ENCODE measurements at regions not wholly inside any gene's neighbourhood (a gene's known extent, or its start where the extent isn't known, plus 50 kb on each side); places are given as distances from the start of the nearest gene placed in this dataset.
"Not testable (repeated sequence)": the region's sequence is repeated elsewhere in the genome, so short reads cannot be mapped to it uniquely, and the experiment has no call there.

DNA sequence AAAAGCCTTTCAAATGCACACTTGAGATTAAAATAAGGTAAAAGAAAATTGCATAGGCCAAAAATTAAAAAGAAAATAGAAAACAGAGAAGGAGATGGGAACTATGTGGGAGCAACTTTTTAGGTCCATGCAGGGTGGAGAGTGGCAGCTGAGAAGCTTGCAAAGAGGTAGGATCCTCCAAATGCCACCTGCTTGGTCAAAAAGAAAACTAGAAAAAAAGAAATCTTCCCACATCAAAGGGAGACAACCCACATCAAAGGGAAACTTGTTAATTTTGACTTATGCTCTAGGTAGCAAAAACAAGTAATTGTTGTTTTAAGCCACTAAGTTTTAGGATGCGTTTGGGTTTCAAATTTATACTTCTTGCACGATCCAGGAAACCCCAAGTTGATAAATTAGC is 342.9 kb downstream of the IL20RB start:
- DNase-seq = no peak

DNA sequence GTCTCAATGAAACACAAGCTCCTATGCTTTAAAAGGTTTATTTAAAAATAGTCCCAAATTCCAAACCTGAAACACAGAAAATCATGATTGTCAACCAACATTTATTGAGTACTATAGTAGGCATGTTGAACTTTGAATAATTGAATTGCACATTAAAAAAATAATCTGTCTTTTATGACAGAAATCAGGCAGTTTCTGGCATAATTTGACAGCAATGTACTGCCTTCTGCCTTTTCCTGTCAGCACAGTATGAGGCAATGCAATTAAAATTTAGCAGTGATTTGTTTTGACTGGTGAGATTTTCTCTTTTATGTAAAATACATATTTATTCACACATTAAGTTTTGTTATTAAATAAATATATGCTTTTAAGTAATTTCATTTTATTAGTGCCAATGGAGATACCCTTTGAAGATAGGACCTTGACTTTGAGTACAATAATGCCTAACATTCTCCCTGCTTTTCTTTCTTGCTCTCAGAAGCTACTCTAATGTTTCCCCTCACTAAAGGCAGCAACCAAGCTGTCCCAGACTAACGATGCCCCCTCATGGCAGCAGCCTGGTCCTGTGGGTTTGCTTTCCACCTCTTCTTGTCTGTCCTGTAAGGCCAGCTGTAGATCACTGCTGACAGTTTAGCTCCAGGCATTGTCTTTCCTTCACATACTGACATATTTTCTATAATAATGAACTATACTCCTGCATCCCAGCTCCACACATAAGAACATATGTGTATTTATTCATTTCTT is 346.7 kb downstream of the IL20RB start:
- DNase-seq = no peak

DNA sequence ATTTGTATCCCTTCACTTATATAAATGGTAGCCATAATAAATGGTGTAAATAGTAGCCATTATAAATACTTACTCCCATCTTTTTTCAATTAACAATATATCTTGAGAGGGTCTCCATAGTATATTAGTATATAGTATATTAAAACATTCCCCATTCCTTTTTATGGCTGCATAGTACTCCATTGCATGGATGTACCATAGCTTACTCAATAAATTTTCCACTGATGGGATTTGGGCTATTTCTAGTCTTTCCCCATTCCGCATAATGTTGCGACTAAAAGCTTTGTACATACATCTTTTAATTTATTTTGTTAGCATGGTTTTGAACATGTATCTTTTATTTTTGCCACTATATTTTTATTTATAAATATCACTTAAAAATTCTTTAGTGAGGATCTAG is 366.3 kb downstream of the IL20RB start:
- DNase-seq = no peak

DNA sequence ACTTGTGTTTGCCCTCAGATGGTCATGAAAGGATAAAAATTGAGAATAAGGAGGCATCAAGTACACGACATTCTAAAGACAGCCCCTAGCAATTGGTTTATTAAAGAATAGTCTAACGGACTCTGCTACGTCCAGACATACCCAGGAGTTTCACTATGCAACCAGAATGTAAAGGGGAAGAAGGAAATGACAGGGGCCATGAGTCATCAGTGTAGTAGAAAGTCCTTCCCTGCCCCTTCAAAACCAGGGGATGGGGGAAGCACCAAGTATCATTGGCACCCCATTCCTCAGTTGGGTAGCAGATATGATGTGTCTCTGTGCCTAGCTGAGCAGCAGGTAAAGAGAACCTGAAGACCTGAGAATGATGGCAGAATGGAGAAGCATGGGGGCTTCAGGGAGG is 367.4 kb downstream of the IL20RB start:
- no peak for DNase-seq

DNA sequence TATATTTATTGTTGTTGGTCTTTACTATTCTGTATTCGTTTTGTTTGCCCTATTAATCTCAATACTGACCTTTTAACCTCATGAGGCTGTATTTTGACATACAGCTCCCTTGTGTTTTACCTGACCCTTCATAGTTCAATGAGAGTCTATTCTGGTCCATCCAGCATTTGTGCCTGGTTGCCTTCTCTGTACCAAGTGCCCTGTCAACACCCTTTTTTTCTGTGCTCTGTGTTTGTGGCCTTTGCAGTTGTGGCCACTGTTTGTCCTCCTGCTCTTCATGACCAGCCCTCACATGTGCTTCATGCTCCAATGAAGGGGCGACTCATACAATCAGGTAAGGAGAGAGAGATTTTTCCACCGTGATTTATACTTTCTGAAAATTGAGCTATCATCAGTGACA is 368.2 kb downstream of the IL20RB start:
- DNase-seq = no peak

DNA sequence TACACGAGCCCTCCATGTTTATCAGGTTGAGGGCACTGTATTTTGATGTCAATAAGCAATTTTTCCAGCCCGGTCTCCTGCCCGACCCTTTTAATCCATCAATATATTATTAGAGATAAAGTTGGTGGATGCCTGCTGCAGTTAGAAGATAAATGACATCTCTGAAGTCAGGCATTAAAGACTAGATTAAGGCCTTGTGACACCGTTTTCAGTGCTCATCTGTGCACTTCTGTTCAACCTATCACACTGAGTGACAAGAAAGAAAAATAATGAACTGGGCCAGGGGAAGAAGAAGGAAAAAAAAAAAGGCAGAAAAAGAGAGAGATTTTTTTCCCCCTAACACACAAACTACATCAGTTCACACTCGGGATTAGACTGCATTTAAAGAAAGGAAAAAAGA is 371.8 kb downstream of the IL20RB start:
- no peak for DNase-seq

DNA sequence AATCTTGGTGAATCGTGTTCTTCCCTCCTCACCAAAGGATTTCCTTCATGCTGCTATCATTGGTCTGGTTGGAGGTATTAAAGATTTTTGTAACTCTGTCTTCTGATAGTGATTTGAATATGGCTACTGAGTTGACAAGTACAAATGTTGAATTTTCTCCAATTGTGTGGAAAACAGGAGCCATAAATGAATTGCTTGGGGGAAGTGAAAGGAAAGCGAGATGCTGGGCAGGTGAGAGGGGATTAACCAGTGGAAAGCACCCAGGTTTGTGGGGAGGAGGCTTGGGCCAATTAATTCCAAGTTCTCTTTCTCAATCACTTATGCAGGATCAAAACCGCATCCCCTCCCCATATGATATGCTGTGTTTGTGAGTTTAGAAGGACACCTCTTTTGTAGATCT is 372.5 kb downstream of the IL20RB start:
- DNase-seq = no peak

DNA sequence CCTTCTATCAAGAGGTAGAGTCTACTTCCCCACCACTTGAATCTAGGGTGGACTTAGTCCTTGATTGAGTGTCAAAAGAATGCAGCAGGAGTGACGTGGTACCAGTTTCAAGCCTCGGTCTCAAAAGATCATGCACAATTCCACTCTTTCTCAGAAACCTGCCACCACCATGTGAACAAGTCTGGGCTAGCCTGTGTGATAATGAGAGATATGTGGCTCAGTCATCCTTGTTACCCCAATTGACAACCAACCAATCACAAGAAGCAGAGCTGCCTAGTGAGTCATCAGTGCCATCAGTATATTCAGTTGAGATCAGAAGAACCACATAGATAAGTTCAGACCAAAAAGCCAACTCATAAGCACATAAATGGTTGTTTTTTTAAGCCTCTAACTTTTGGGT is 374.5 kb downstream of the IL20RB start:
- DNase-seq = no peak

DNA sequence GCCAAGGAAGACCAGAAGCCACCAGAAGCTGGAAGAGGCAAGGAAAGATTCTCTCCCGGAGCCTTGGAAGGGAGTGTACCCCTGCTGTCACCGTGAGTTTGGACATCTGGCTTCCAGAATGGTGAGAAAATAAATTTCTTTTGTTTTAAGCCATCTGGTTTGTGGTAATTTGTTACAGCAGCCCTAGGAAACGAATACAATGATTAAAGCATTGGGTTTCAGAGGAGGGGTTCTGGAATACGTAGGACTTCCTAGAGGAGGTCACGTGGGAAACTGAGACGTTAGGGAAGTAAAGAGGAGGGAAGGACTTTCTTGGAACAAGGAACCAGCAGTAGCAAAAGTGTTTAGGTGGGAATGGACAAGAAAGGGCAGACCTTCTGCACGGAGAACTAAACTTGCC is 377.7 kb downstream of the IL20RB start:
- DNase-seq = no peak

DNA sequence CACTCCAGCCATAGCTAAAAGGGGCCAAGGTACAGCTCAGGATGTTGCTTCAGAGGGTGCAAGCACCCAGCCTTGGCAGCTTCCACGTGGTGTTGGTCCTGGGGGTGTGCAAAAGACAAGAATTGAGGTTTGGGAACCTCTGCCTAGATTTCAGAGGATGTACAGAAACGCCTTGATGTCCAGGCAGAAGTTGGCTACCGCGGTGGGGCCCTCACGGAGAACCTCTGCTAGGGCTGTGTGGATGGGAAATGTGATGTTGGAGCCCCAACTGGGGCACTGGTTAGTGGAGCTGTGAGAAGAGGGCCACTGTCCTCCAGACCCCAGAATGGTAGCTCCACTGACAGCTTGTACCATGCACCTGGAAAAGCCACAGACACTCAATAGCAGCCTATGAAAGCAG is 380.6 kb downstream of the IL20RB start:
- not testable (repeated sequence) for DNase-seq

DNA sequence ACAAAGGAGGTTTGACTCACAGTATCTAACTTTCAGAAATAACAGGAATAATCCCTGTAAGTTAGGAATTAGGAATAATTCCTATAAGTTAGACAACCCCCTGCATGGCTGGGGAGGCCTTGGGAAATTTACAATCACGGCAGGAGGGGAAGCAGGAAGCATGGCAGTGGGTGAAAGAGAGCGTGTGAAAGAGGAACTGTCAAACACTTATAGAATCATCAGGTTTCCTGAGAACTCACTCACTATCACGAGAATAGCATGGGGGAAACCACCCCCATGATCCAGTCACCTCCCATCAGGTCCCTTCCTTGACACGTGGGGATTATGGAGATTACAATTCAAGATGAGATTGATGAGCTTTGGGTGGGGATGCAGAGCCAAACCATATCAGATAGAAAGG is 385.5 kb downstream of the IL20RB start:
- DNase-seq = no peak

DNA sequence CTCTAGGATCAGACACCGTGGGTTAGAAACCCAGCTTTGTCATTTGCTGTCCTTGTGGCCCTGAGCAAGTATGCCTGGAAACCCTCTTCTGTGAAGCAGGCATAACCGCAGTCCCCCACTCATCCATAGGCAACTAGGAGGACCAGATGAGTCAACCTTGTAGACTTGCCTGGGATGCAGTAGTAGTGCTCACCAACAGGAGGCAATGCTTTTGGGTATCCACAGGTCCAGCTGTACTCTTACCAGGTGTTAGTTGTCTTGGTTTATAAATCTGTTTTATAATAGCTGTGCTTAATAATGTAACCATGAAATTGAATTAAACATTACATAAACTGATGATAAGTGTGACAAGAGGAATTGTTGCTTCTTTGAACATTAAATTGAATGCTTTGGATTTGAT is 389.3 kb downstream of the IL20RB start:
- no peak for DNase-seq

DNA sequence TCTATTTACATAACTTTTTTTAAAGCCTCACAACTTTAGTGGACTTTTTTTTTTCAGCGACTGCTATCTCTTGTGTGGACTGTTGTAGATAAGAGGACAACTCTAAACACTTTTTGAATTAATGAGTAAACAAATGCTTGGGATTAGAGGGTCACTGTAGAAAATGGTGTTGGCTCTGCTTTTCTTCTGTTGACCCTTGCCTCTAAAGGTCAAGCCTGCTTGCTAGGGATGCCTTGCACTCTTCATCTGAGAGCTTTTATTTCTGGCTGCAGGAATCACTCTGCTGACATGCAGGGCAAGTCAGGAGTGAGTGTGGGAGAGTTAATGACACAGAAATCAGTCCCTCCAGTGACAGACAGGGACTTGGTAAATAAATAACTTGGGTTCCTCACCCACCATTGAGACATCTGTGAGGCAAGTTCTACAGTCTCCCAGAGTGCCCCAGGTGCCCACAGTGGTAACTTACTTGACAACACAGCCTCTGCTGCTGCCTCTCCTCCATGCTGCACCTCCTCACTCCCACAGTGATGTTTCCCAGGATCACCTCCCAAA is 390.1 kb downstream of the IL20RB start:
- no peak for DNase-seq

DNA sequence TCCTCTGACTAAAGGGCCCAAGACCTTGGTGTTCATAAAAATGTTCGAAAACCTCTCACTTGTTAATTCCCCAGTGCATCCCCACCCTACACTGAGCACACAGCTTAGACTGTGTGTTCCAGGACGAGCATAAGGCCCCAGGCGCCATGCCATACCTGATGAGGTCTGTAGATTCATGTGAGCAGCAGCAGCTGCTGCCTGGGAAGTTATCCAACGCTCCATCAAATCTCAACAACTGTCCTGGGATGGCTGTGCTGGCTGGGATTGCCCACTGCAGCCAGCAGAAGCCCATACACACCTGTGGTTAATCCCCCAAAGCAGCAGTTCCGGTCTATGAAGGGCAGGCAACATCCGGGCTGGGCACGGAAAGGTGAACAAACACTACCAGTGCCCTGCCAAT is 391.2 kb downstream of the IL20RB start:
- no peak for DNase-seq

DNA sequence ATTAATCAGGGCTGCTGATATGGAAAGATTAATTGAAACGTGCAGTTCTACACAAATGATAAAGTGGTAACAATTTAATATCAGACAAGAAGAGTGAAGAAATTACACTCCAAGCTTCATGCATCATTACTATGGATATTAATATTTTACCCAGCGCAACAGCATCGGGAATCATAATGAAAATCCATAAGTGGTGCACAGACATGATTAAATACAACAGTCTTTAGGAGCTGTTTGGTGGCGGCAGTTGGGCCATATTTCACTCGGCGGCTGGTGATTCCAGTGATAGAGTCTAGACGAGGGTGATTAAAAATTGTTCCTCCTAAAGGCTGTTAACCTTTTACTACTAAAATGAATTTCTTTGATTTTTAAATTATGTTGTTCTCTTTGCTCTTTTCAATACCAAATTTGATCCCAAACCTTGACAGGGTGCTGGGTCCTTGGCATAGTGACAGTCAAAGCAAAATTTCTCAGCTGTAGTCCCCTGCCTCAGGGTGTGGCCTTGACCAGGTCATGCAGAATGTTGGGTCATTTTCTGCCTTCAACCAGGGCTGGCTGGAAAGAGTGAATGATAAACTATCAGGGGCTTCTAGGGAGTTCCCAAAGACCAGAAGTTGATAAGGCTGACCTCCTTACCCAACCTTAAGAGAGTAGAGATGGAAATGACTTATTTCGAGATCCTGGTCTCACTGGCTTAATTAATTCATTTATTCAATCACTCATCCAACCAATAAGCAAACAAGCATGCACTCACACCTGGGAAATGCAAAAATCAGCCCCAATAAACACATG is 392.0 kb downstream of the IL20RB start:
- DNase-seq = no peak

DNA sequence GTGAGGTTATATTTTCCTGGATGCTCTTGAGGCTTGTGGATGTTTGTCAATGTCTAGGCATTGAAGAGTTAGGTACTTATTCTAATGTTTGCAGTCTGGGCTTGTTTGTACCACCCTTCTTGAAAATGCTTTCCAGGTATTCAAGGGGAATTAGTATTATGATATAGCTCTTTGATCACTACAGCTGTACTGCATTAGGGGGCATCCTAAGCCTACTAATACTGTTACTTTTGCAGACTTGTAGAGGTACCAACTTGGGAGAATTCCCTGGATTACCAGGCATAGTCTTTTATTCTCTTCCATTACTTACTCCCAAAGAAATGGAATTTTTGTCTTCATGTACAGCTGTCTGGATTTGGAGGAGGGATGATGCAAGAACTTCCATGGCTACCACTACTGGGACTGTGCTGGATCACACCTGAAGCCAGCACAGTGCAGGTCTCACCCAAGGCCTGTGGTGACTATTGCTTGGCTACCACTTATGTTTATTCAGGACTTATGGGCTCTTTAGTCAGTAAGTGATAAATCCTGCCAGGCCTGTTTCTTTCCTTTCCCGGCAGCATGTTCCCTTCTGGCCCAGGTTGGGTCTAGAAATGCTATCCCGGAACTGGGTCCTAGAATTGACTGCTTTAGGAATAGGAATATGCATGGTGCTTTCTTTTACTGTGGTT is 402.9 kb downstream of the IL20RB start:
- DNase-seq = no peak

DNA sequence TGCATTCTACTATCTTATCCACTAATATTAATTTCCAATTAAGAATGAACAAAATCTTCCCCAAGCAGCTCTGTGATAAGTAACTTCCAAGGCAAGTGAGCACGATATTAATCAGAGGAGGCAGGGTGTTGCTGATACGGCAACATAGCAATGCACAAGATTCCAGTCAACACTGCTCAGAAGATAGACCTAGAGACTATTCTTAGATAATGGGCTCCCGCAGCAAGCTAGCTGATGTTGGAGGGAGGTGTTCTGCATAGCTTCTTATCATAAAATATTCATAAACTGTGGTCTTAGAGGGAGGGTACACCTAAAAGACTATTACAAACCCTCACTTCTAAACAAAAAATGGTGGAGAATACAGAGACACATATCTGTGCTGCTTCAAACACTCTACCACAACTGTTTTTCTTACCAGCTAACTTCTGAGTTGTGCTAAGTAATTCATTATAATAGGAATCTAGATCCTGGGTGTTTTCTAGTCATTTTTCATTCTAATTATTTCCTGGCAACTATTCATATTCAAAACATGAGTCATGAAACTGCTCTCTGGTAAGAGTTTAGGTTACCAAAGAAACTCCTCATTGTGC is 382.0 kb upstream of the SOX14 start:
- DNase-seq = no peak

DNA sequence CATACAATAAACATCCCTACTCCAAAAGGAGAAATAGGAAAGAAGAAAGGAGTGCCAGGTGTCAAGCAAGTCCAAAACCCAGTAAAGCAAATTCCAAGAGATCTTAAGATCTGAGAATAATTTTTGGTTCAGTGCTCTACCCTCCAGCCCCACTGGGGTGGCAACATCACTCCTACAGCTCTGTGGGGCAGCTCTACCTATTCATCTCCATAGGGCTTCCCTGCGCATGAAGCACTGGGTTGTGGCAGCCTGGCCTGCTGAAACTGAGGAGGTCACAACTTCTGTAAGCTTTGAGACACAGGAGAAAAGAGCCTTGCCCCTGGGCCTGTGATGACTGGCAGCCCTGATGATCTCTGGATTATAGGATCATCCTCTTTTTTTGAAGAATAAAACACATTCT is 378.2 kb upstream of the SOX14 start:
- DNase-seq = no peak

DNA sequence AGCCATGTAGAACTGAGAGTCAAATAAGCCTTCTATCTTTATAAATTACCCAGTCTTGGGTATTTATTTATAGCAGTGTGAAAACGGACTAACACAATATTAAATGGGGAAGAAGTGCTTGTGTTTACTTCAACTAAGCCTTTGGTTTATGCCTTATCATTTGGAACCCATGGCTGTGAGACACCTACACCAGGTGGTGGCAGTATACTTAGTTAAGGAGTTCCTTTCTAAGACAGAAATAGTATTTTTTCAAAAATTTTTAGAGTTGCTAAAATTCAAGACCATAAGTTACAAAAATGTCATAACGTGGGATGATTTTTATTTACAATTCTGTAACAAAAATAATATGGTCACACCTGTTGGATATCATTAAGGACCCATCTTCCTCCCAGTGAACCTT is 354.5 kb upstream of the SOX14 start:
- DNase-seq = no peak

DNA sequence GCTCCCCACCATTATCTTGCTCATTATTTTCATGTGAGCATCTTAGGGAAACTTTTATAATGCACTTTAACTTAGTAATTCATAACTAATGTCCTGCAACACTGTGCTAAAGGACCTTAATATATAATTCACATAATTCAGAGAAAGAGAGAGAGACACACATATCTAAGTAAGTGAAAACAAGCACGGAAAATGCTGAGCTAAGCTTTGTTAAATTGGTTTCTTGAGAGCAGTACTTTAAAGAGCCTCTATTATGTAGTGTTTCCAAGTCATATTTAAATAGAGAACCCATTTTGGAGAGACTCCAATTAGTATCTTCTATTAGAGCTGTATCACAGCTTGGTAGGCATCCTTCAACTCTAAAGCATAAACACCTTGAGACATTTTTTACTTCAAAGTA is 354.1 kb upstream of the SOX14 start:
- no peak for DNase-seq

DNA sequence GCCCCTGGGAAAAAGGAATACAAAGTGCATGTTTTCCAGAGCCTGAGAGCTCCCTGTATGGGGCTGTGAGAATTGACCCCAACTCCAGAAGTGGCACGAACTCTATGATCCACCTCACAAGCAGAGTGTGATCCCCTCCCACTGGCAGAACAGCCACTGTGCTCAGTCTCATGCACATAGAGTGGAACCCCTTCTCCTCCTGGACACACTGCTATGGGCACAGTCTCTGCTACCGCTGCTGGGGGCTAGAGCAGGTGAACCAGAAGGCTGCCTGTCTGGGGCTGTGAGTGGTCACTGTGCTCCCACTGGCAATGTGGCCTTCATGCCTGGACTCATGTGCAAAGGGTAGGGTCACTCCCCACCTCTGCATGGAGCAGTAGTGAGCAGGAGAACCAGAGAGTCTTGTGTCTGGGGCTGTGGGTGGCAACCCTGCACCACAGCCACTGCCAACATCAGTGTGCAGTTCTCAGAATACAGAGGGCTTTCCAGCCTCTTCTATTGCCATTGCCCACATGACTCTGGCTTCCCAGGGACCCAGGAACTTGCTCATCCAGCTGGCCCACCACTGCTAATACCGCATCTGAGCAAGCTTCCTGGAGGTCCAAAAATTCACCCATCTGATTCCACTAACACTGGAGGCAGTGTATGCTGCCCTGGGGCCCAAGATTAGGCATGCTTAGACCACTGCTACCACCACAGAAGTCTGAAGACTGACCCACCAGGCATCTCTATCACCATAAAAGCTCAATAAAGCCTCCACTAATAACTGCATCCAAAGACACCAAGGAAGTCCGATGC is 343.7 kb upstream of the SOX14 start:
- DNase-seq = no peak

DNA sequence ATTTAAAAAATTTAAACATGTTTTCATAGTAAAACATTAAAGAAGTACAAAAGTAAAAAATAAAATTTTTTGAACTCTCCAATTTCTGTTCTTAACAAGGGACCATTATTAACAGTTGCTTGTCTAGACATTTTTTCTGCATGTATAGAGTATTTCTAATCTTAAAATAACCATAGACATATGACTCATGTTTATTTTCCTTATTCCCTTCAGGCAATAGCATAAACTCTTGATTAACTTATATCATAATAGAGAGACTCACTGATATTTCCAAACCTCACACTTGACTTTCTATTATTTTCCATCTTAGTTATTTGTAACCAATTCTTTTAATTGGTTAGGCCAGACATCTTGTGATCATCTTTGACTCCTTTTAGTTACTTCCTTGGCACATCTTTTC is 325.6 kb upstream of the SOX14 start:
- DNase-seq = no peak
